ENCODE measurements at regions not wholly inside any gene's neighbourhood (a gene's known extent, or its start where the extent isn't known, plus 50 kb on each side); places are given as distances from the start of the nearest gene placed in this dataset.

DNA sequence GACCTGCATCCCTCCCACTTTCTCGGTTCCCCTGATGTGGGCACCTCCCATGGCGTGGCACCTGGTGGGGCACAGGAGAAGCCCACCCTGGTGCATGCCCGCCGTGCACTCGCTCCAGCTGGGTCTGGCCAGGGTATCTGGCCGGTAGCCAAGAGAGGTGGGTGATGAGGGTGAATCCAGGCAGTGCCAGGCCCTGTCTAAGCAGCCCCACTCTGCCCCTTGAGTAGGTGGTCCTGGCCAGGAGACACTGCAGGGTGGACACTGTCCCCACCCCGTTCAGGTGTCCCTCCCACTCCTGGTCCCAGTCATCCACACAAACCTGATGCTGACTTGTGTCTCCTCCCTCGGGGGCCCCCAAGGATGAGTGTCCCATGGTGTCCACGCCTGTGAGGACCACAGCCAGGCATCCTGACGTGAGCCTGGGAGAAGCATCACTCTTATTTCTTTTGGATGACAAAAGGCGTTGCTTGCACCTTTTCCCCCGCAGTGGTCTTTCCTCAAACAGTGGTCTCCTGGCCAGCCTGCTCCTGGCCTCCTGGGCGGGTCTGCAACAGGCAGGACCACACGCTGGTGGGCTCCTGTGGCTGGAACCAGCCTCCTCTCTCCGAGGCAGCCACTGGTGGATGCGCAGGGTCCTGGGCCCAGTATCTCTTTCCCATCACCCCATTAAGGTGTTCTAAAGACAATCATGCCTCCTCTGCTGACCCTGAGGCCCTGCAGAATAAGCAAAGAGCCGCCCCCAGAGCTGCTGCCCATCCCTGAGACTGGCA, 922.3 kb downstream of the BRD1 start:
- DNase-seq, result no peak

DNA sequence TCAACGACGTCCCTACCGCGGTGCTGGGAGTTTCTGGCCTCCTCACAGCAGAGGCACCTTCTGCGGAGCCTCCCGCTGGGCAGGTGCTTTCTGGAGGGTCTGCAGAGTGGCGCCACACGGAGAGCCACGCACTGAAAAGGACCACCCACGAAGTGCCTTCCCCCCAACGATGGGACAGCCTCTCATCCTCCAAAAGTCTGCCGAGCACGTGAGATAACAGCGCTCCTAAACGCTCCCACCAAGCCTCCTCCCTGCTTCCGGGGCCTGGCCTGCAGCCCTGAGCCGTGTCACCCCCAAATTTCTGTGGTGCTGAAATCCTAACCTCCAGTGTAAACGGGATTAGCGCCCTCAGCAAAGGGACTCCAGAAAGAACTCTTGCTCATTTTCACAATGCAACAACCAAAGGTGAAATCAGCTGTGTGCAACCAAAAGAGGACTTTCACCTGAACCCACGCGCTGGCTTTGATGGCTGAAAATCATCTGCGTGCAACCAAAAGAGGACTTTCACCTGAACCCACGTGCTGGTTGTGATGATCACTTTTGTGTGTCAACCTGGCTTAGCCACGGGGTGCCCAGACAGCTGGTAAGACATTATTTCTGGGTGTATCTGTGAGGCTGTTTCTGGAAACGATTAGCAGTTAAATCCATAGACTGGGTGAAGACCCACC, 924.6 kb downstream of the BRD1 start:
- DNase-seq, result no peak

- no peak for DNase-seq
Measured at GRCh38 chr22:48902001-48902869, 925.4 kb downstream of the BRD1 start.

DNA sequence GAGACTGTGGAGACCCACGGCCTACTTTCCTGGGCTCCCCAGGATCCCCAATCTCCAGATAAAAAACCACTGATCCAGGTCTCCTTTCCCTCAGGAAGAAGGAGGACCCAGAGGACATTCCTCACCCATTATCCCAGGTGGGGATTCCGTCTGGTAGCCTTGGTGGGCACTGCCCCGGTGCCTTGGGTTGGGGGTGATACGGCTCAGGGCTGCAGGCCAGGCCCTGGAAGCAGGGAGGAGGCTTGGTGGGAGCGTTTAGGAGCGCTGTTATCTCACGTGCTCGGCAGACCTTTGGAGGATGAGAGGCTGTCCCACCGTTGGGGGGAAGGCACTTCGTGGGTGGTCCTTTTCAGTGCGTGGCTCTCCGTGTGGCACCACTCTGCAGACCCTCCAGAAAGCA, 926.3 kb downstream of the BRD1 start:
- no peak for DNase-seq

GRCh38 chr22:48900626-48901025, 927.0 kb downstream of the BRD1 start:
- DNase-seq, result no peak

GRCh38 chr22:48900327-48900597, 927.4 kb downstream of the BRD1 start:
- no peak for DNase-seq

DNA sequence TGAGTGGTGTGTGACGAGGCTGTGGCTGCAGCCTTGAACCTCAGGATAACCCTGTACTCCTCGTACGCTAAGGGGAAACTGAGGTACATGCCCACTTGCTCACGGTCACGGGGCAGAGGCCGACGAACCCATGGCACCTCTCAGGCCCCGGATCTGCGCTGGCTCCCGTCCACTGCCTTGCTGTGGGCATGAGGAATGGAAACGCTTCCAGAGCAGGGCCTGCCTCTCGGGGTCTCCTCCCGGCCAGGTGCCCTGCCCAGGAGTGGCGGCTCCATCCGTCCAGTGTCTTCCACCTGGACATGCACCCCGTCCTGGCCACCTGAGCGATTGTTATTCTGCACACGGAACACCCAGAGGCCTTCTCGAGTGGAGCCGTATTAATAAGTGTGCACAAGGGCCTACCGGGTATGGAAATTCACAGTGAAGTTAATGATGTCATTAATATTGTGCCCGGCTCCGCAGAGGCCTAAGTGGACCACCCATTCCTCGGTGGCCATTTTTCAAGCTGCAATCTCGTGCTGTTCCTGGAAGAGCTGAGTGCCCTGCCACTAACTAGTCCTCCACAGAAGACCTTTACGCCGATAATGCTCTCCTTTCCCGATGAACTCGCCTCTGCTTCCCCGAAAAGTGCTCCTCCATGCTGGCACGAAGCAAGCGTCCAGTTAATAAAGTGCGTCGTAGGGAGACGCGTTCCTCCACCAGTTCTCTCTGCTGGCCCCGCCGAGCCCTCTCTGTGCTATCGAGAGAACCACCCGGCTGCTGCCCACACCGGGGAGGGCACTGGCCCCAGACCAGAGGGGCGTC, 927.9 kb downstream of the BRD1 start:
- no peak for DNase-seq

DNA sequence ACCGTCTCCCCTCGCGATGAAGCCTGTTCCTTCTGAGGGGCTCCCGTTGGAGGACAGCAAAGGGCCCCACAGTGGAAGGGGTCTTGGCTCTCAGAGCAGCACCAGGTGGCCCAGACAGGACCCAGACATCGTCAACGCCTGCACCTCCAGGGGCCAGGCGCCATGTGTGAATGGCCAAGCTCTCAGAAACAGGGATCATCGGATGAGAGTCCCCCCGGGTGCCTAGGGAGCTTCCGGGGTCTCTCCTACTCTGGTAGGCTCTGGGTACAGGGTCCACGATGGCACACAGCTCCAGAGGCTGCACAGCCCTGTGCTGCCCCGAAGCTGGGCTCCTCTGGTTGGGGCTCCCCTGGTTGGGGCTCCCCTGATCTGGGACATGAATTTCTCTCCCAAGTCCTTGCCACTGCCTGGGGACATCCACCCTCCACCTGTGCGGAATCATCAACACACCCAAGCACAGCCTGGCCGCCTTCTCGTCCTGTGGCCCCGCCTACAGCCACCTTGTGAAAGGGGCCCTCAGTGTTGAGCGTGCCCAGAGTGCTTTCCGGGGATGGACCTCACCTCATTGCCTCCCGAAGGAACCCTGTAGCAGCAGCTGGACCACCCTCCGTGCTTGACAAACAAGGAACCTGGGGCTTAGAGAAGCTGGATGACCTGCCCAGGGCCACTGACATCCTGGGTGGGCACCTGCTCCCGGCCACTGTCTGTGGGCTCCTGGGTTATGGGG, 929.0 kb downstream of the BRD1 start:
- DNase-seq, result no peak

DNA sequence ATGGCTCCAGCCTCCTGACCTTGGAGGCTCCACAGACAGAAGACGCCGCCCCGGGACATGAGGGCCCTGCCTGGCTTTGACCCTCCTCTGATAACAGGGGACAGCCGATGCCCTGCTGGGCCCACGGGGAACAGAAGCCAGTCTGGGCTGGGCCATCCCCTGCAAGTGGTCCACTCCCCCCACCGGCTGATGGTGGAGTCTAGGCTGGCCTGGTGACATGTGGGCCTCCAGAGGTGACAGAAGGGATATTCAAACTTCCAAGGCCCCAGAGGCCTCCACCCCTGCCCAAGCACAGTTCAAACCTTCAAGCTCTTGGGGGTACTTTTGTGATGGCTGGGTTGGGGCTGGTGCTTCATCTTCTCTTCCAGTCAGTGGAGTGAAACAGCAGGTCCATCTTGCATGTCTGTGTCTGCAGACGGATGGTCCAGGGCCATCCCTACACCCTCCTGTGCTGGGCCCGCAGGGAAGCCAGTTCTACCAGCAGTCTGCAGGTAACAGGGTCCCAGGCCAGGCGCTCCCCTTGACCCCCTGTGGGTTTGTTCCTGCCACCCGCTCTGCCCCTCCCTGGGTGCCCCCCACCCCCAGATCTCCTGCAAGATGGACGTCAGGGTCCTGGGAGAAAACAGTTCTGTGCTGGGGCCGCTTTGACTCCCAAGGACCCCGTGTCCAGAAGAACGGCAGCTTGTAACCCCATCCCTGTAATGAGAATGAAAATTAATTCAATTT, 929.9 kb downstream of the BRD1 start:
- DNase-seq, result no peak

GRCh38 chr22:48896766-48897644, 930.7 kb downstream of the BRD1 start:
- no peak for DNase-seq

DNA sequence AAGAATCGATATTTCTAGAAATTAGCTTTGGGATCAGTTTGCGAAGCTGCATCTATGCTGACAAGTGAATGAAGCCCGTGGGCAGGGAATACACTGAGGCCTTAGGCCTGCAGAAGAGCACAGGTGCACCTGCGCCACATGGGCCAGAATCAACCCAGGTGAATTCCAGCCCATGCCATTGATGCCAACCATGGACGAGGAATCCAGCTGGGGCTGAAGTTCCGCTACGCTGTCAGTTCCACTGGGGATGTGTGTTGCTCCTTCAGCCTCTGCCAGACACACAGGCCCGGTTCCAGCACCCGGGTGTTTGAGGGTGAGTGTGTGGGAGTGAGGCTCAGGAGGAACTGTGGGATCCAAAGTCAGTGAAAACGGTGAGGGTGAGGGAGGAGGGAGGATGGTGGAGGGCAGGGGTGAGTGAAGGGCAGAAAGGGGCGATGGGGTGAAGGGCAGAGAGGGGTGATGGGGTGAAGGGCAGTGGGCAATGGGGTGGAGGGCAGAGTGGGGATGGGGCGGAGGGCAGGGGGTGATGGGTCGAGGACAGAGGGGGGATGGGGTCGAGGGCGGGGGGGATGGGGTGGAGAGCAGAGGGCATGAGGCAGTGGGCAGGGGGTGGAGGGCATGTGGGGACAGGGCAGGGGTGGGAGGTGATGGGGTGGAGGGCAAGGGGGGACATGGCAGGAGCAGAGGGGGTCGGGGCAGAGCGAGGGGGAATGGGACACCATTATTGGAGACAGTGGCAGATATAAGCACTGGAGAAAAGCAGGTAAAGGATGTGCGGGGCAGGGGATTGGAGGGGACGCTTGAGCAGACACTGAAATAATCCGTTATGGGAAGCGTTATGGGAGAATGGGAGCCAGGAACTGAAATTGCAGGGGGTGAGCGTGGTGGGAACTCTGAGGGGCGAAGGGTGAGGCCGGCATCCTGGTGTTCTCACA, 931.6 kb downstream of the BRD1 start:
- DNase-seq, result no peak

DNA sequence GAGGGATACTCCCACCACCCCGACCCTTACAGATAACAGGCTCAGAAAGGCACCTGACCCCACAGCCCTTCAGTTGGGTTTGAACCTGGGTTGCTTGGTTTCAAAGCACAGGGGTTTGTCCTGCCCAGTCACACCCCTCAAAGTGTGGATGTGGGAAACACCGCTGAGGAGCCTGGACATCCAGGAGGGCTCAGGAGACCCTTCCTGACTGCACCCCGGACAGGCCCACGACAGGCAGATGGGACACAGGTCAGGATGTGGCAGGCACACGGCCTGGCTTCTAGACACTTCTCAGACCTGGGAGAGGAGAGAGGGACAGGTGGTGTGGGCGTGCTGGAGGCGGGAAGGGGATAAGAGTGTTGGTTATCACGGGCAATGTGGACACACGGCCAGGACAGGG, 932.3 kb downstream of the BRD1 start:
- DNase-seq, result no peak

DNA sequence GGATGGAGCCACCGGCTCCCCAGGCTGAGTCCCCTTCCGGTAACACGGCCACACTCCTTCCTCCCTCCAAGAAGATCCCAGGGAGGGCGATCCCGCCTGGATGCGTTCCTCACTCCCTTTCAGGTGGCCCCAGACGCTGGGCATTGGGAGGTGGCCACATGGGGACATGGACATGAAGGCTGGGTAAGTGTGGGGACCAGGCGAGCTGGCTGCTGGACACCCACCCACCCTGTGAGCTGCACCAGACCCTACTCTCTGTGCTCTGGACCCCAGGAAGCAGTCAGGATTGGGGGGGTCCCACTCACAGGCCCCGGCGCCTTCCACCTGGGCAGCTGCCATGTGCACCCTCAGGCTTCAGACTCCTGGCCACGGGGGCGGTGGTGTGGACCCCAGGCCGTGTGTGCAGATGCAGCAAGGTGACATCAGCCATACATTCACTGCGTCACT, 932.8 kb downstream of the BRD1 start:
- no peak for DNase-seq

GRCh38 chr22:48894064-48894671, 933.5 kb downstream of the BRD1 start:
- DNase-seq, result no peak

DNA sequence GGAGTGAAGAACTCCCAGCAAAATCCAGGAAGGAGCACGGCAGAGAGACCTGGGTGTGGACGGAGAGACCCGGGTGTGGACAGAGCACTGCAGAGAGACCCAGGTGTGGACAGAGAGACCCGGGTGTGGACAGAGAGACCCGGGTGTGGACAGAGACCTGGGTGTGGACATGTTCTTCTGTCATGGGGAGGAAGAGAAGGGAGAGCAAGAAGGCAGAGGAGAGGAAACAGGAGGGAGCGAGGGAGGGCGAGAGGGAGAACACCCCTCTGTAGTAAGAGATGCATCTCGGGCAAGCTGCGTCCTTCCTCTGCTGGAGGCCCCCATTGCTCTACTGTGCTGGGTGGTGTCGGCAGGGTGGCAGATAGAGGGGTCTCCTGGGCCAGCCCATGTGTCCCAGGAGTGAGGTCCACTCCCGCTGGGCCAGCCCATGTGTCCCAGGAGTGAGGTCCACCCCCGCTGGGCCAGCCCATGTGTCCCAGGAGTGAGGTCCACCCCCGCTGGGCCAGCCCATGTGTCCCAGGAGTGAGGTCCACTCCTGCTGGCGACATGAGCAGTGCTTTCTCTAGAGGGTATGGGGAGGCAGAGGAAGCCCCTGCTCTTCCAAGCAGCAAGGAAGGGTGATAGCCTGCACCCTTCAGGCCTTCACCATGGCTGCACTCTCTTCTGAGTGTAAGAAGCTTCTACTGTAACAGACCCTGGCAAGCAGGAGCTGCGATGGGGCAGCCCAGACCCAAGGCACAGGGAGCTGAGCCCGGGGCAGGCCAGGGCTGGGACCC, 934.2 kb downstream of the BRD1 start:
- no peak for DNase-seq

- DNase-seq, result no peak
Measured at GRCh38 chr22:48892578-48893287, 934.9 kb downstream of the BRD1 start.

Measured in NCI-H1930 (cell line).